Fibroblast of skin of abdomen (primary cell): ENCODE measurements at regions not wholly inside any gene's neighbourhood (a gene's known extent, or its start where the extent isn't known, plus 50 kb on each side); places are given as distances from the start of the nearest gene placed in this dataset.
A peak's percentile ranks its signal among the peaks of the same experiment; 100 is the strongest.

Experiments used
- DNase-seq: peaks from one replicate; pipeline ENCODE4 v3.0.0-alpha.2; 2013

DNA sequence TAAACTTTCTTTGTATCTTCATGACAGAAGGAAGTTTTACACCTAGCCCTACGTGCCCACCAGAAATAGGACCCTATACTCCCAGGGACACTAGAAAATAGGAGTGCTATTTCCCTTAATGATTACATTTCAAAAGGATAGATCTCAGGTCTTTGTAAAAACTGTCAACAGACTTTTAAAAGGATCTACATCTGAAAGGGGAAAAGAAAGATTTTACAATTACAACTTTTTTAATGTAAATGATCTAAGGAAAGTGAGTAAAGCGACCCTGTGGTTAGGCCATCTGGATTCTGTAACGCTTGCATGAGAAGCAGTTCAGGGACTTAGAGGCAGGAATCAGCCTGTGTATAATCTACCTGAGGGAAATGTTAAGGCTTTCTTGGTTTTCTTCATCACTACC lies 431.8 kb upstream of the MC4R start:
- no peak for DNase-seq

DNA sequence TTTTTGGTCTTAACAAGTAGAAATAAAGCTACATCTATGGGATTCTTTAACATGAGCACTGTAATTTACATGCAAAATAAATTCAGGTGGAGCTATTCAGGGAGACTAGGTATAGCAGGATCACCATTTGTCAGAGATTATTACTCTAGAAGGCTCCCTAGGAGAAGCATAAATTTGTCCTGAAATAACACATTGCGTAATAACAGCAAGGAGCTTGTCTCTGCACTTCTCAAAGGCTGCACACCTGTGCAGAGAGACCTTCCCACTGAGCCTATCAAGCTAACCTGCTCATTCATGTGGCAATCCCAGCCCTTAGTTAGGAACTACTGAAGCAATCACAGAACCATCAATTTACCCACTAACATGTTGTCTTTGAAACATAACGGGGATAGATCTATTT lies 437.4 kb upstream of the MC4R start:
- no peak for DNase-seq

DNA sequence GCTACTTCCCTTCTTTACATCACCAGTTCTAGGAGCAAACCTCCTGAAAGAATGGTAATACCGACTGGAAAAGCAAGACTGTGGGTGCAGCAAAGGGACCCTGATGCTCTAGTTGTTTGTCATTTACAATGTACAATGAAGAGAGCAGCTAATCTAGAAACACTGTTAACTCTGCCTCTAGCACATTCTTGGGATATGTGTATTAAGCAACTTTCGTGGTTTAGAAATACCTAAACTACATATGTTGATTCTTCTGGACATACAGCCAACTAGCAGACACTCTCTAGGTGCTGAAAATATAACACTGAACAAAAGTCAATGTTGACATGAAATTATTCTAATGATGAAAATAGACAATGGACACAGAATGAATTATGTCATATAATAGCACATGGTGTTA lies 440.3 kb upstream of the MC4R start:
- peak; percentile 4 for DNase-seq

DNA sequence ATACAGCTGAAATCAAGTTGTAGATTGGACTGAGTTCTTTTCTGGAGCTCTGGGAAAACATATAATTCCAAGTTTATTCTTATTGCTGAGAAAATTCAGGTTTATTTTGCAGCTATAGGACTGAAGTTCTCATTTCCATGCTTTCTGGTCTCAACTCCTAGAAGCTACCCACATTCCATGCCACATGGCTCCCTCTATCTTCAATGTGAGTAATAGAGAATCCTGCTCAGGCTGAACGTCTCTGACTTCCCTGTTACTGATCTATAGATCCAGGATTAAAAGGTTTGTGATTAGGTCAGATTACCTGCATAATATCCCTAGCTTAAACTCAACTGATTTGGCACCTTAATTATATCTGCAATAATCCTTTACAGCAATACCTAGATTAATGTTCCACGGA lies 453.8 kb upstream of the MC4R start:
- DNase-seq: no peak

DNA sequence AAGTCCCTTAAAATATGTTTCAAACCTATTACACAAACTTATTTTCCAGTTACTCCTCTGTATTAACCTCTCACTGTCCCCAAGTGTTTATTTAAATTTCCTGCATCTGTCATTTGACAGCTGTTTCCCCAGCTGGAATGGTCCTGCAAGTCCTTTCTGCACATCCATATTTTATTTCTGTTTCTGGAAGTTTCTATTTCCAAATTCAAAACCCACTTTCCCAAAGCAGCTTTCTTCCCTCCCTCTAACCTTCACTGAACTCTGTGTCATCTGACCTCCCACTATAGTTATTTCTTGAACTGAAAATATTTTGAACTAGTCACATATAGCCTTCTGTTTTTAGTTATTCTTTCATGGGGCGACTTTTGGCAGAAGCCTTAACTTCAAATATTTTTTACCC lies 459.4 kb upstream of the MC4R start:
- DNase-seq: no peak

DNA sequence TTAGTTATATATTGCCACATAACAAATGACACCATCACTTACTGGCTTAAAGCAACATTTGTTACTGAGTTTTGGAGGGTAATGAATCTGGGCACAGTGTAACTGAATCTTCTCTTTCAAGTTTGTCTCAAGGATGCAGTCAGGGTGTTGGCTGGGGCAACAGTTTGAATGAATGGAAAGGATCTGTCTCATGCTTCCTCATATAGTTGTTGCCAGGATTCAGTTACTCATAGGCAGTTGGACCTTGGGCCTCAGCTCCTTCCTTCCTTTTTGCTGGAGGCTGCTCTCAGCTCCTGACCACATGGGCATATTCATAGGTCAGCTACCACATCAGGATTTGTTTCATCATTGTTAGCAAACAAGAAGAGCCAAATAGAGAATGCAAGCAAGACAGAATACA lies 466.1 kb upstream of the MC4R start:
- DNase-seq: no peak

DNA sequence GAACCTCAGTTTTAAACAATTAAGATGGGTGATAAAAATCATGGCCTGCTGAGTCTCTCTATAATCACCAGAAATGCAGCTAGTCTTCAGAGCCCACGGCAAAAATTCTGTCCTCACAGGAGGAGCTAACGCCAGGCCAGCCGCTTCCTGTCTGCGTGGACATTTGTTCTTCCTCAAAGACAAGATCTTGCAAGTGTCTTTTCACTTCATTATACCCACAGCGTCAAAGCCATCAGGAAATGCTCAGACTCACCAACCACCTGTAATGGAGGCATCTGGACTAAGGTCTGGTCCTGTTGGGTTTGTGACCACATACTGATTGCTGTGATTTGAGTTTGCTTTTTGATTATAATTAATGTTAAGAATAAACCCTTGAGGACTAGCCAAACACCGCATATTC lies 473.8 kb upstream of the MC4R start:
- DNase-seq: no peak

DNA sequence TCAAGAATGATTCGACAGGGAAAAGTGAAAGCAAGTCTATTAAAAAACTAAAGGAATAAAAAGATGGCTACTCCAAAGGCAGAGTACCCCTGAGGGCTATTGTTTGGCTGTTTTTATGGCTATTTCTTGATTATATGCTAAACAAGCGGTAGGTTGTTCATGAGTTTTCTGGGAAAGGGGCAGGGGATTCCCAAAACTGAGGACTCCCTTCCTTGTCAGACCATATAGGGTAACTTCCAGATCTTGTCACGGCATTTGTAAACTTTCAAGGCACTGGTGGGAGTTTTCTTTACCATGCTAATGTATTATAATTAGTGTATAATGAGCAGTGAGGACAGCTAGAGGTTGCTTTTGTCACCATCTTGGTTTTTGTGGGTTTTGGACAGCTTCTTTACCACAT lies 474.9 kb upstream of the MC4R start:
- DNase-seq: no peak

DNA sequence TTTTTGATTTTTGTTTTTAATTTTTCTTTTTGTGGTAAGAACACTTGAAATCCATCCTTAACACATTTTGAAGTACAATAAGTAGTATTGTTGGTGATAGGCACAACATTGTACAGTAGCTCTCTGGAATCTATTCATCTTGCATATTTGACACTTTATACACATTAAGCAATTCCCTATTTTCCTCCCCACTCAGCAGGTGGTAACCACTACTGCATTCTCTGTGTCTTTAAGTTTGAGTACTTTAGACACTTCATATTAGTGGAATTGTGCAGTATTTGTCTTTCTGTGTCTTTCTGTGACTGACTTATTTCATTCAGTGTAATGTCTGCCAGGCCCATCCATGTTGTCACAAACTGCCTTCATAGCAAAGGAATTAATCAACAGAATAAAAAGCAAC lies 471.7 kb upstream of the CDH20 start:
- no peak for DNase-seq

DNA sequence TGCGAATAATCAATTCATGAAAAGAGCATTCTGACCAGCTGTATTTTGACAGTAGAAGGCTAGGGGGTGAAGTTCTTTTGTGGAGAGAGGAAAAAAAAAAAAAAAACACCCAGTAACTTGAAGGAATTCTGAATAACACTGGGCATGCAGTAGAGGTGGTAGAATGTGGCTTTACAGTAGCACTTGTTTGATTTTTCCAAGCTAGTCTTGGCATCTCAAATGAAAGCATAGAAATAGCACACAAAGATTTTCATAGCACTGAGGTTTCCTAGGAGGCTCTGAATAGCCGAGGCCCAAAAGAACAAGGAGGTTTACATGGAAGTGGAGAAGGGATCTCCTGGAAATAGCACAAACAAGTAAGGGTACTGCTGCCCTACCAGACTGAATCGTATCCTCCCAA lies 470.2 kb upstream of the CDH20 start:
- DNase-seq: no peak

DNA sequence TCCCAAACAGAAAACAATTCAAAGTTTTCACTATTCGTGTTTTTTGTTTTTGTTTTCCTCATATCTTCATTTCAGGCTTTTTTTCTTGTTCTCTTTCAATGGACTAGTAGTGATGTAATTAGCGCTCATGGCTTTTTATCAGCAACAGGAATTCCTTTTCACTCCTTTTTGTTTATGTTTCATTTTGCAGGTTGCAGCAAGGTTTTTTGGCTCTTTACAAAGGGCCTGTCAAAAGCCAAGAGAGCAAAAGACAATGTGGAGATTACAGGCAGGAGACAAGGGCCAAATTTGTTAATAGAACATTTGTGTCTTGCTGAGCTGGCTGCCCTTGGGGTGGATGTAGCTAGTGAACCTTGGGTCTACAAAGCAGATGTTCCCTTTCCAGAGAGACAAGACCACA lies 467.4 kb upstream of the CDH20 start:
- DNase-seq: no peak

DNA sequence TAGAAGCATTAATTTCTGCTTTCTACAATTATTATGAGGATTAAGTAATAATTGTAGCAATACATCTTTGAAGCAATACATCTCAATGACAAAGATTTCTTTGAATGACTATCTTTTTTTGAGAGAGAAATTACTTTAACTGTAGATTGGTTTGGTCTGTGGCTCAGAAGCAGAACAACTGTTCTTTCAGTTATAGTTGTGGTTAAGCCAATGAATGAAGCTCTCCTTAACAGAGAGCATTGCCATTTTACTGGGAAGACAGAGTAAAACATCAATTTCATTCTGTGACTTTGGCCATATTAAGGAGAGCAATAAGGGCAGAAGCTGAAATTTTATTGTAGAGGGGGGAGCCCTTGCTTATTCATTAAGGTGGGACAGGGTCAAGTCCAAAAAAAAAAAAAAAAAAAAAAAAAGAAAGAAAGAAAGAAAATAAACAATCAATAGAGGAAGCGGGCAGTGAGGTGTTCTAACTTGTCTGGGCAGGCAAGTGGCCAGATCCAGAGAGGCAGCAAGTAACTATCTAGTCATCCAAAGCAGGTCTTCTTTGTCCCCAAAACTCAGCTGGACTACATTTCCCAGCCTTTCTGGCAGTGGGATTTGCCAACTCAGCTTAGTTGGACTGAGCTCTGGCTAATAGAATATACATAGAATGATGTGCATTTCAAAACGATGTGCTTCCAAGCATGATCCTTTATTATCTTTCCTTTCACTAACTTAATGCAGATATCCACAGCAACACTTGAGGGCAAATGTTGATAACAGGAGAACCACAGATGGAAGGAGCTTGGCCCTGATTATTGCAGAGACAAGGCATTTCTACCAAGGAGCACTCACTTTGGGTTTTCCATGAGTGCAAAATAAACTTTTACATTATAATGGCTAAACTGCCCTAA lies 462.7 kb upstream of the CDH20 start:
- no peak for DNase-seq

DNA sequence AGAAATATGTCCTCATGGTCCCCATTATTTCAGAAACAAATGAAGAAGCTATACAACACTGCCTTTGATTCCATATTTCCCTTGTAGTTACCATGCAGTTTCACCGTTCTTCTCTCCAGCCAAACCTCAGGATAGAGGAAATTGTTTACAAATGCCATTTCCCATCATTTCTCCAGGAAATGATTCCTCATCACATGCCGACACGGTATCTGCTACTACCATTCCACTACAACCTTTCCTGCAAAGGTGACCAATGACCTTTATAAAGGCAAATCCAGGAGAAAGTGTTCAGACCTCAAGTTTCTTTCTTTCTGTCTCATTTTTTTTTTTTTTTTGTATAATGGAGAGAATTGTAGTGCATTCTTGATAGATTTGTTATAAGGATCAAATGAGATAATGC lies 460.8 kb upstream of the CDH20 start:
- no peak for DNase-seq

DNA sequence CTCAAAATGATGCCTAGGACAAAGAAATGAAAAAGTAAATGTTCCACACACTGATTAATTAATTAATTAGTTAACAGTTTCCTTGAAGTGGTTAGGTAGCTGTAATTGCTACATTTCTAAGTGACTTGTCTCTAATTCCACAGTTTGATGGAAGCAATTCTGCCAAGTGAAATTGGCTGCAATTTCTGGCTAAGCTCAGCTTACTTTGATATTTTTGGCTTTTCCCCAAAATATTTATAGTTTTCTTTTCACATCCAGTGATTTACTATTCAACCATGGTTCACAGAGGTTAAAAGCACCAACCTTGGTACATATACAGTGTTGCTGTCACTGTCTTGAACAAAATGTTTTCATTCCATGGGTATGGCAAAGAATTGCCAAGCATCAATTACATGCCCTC lies 459.5 kb upstream of the CDH20 start:
- no peak for DNase-seq

DNA sequence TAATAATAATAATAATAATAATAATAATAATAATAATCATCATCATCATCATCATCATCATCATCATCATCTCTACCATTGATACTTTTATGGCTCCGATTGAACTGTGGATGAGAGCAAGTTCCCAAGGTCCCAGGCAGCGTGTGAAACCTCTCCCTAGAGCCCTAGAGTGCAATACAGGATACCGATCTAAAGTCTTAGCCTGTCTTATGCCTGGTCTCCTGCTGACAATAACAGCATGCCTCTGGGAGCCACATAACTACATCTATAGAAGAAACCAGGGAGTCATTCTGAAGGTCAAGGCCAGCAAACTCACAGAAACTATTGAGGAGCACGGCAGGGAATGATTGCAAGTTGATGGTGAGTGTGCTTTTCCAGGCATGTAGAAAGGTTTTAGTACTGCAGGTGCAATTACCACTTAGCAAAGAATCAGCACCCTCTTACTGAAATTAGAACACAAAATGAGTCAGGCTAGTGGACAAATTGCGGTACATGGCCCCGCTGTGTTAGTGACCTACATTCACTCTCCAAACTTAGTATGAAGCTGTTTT lies 457.2 kb upstream of the CDH20 start:
- DNase-seq: no peak

DNA sequence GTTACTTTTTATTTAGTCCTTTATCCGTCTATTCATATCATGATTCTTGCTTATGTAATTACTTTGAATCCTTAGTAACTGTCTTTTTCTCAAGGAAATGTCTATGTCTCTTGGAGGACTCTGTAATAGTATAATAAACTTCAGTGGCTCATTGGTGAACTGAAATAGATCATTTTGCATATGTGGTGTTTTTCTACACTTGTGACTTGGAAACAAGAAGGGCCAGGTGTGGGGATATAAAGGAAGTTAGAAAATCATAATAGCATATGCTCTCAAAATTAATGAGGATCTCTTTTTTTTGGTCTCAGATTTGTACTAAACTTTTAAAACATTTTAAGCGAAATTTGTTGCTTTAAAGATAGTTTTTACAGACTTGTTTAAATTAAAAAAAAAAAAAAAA lies 453.0 kb upstream of the CDH20 start:
- DNase-seq: no peak

DNA sequence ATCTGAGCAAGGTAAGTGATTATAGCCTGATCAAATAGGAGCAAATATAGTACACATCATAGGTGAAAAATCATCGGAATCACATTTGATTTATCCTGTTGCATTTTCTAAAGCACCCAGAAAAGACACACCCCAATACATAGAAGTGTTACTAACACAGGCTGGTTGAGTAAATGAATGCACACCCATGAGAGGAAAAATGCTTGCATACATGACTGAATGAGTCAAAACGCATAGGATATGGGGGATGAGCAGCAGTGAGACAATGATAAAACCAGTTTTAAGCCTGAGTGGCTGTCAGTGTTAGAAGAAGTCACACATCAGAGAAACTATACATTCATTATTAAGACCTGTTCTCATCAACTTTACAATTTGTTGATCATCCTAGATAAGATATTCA lies 449.6 kb upstream of the CDH20 start:
- DNase-seq: no peak

DNA sequence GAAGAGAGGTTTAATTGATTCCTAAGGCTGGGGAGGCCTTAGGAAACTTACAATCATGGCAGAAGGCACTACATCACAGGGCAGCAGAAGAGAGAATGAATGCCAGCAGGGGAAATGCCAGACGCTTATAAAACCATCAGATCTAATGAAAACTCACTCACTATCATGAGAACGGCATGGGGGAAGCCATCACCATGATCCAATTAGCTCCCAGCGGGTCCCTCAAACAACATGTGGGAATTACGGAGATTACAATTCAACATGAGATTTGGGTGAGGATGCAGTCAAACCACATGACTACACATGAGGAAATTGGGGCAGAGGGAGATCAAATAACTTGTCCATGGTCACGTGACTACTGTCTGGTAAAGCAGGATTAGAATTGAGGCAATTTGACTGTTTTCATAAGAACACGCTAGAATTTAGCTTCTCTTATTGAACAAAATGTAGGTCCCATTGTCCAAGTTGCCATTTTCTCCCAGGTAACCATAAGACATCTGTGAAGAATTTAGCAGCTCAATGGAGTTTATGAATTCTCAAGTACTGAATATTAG lies 445.1 kb upstream of the CDH20 start:
- DNase-seq: no peak

DNA sequence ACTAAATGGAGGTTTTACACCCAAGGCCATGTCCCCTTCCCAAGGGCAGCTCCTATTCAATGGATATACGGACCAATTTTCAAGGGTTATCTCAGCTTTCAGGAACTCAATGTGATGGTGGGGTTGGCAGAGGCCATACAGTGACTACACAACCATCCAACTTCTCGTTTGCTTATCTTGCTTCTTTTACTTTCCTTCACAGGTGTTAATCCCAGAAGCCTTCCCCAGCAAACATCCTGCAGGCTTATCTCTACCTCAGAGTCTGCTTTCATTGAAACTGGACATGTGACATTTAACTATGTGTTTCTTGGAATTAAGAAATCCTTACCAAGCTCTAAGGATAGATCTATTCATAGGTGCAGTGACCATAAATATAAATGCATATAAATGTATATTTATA lies 443.8 kb upstream of the CDH20 start:
- DNase-seq: no peak

DNA sequence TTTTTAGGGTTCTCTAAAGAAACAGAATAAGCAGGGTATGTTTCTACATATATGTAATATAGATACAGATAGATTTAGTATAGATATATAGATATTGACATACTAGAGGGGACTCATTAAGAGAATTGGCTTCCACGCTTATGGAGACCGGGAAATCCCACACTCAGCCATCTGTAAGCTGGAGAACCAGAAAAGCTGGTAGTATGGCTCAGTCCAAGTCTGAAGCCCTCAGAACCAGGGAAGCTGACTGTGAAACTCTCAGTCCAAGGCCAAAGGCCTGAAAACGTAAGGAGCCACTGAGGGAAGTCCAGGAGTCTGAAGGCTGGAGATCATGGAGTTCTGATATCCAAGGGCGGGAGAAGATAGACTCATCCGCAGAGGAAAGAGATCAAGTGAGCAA lies 441.3 kb upstream of the CDH20 start:
- DNase-seq: no peak

DNA sequence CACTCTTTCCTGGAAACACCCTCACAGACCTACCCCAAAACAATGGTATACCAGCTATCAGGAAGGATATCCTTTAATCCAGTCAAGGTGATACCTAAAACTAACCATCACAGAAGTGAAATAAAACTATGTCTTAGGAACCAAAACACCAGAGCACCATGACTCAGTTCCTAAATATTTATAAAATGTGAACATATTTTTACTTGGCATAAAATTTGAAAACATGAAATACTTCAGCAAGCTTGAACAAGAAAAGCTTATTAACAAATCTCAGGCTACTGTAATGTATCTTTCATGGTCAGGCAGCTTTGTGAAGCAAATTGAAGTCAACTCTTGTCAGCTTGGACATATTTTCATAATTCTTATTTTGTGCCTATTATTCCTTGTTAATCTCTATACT lies 440.8 kb upstream of the CDH20 start:
- peak; percentile 14 for DNase-seq

DNA sequence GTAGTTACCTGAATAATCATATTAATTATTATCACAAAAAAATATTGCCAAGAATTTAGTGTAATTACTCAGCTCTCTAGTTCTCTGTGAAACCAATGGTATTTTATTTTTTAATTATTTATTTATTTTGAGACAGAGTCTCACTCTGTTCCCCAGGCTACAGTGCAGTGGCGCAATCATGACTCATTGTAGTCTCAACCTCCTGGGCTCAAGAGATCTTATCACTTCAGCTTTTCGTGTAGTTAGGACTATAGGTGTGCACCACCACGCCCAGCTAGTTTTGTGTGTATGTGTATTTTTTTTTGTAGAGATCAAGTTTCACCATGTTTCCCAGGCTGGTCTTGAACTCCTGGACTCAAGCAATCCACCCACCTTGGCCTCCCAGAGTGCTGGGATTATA lies 440.4 kb upstream of the CDH20 start:
- DNase-seq: peak; percentile 49

DNA sequence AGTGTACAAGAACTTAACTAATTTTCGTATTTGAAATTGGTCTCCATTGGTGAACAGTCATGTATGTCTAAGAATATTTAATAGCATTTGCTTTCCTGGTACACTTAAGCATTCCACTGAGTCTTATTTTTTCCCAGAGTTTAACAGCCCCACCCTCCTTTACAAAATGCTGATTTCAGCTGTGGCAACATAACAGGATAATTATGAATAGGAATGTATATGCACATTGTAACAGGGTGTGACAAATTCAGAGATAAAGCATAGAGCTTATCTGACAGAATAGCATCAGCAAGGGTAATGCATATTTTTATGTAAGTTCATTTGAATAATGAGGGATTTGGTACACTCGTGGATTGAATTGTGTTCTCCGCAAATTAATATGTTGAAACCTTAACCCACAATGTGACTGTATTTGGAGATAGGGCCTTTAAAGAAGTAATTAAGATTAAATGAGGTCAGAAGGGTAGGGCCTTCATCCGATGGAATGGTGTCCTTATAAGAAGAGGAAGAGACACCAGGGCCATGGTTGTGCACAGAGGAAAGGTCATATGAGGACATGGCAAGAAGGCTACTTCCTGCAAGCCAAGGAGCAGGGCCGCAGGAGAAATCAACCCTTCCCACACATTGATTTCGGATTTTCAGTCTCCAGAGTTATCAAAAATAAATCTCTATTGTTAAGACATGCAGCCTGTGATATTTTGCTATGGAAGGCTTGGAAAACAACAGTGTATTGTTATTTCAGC lies 439.7 kb upstream of the CDH20 start:
- DNase-seq: no peak
